ENCODE measurements at regions not wholly inside any gene's neighbourhood (a gene's known extent, or its start where the extent isn't known, plus 50 kb on each side); places are given as distances from the start of the nearest gene placed in this dataset.

DNA sequence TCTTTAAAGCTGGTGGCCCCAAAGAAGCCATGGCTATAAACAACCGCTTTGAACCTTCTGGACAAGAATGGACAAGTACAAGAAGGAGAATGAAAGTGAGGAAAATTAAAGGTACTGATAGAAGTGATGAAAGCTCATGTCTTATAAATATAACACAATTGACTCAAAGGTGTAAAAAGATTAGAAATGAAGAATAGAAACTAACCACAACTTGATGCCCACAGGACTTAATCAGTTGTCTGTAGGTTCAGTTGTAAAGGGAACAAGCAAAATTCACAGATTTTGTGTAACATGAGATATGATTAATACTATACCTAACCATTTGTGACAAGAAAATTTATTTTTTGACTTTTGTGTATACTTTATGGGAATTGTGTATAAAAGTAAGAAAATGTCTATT is 135.7 kb downstream of the NUP35 start:
- ChIA-PET CTCF (ENCODE audit: low intra/inter-chr PET ratio) (no interaction called here), POLR2A (no interaction called here)
- H3K9ac ChIP-seq (ENCODE audit: insufficient read depth in 1 of 2, low read depth in 2 of 2, low read length in 2 of 2), result no peak overlapping the region
- in situ Hi-C loops (cut with MboI) (no loop called here), intact Hi-C loops (cut with micrococcal nuclease) (no loop called here)
- peaks cover 3 to 9% of the 10 kb centered on the region in 2 experiments; a peak in 3 of 5 replicates for H3K27me3 ChIP-seq (ENCODE audit: control insufficient read depth in 2 of 2, insufficient read depth in 2 of 2, low read length in 2 of 2)
- H3K79me2 ChIP-seq (ENCODE audit: control insufficient read depth, insufficient read depth, low read length), result no peaks in the 10 kb centered on the region
- FAIRE-seq, result no peak
- no peaks in the 10 kb centered on the region for H3K36me3 ChIP-seq (ENCODE audit: control insufficient read depth, insufficient read depth, low read length)
- no peak overlapping the region for H3K27ac ChIP-seq (ENCODE audit: extremely low read depth, low read depth, low read length)
- no peak for DNase-seq (ENCODE audit: extremely low read depth in 1 of 4, low spot score in 3 of 4)
- no peaks in the 10 kb centered on the region for H3K9me1 ChIP-seq (ENCODE audit: control insufficient read depth, insufficient read depth, low read length)
- H3K4me1 ChIP-seq (replicated peaks in 1 of 2; ENCODE audit: control insufficient read depth in 2 of 2, insufficient read depth in 2 of 2, low read length in 2 of 2), result peaks cover 0 to 4% of the 10 kb centered on the region in 2 experiments; a peak in 1 of 5 replicates
- no peak for TF ChIP-seq SREBF1 (IDR thresholded peaks at IDR 0.05; ENCODE audit: borderline replicate concordance, low read depth, low read length)
- no peak for TF ChIP-seq PRMT5 (CRISPR knock-in tag; IDR thresholded peaks at IDR 0.05)
- no peak for TF ChIP-seq ZNF324 (CRISPR knock-in tag; IDR thresholded peaks at IDR 0.05)
- no peak for TF ChIP-seq XRCC5 (IDR thresholded peaks at IDR 0.05; ENCODE audit: low read depth, low read length)
- TF ChIP-seq CEBPB (tag; IDR thresholded peaks at IDR 0.05), result no peak
- no peak for TF ChIP-seq ZNF274 (IDR thresholded peaks at IDR 0.05; ENCODE audit: borderline replicate concordance, low read depth, low read length)
- TF ChIP-seq JUN (IDR thresholded peaks at IDR 0.05; ENCODE audit: borderline replicate concordance, low read depth, low read length), result no peak
- TF ChIP-seq JUN (CRISPR knock-in tag; IDR thresholded peaks at IDR 0.05; ENCODE audit: borderline replicate concordance), result no peak
- TF ChIP-seq CHD4 (IDR thresholded peaks at IDR 0.05; ENCODE audit: insufficient read depth, insufficient replicate concordance, low read depth, low read length, poor library complexity, severe bottlenecking), result no peak
- no peak for TF ChIP-seq FOXP1 (CRISPR knock-in tag; IDR thresholded peaks at IDR 0.05)
- TF ChIP-seq, protein P1, sequence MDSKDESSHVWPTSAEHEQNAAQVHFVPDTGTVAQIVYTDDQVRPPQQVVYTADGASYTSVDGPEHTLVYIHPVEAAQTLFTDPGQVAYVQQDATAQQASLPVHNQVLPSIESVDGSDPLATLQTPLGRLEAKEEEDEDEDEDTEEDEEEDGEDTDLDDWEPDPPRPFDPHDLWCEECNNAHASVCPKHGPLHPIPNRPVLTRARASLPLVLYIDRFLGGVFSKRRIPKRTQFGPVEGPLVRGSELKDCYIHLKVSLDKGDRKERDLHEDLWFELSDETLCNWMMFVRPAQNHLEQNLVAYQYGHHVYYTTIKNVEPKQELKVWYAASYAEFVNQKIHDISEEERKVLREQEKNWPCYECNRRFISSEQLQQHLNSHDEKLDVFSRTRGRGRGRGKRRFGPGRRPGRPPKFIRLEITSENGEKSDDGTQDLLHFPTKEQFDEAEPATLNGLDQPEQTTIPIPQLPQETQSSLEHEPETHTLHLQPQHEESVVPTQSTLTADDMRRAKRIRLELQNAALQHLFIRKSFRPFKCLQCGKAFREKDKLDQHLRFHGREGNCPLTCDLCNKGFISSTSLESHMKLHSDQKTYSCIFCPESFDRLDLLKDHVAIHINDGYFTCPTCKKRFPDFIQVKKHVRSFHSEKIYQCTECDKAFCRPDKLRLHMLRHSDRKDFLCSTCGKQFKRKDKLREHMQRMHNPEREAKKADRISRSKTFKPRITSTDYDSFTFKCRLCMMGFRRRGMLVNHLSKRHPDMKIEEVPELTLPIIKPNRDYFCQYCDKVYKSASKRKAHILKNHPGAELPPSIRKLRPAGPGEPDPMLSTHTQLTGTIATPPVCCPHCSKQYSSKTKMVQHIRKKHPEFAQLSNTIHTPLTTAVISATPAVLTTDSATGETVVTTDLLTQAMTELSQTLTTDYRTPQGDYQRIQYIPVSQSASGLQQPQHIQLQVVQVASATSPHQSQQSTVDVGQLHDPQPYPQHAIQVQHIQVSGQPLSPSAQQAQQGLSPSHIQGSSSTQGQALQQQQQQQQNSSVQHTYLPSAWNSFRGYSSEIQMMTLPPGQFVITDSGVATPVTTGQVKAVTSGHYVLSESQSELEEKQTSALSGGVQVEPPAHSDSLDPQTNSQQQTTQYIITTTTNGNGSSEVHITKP (IDR thresholded peaks at IDR 0.05; ENCODE audit: partially characterized antibody), result no peak
- TF ChIP-seq RBBP5 (IDR thresholded peaks at IDR 0.05; ENCODE audit: borderline replicate concordance, insufficient read depth, low read length, poor library complexity, severe bottlenecking), result no peak
- TF ChIP-seq, protein P2, sequence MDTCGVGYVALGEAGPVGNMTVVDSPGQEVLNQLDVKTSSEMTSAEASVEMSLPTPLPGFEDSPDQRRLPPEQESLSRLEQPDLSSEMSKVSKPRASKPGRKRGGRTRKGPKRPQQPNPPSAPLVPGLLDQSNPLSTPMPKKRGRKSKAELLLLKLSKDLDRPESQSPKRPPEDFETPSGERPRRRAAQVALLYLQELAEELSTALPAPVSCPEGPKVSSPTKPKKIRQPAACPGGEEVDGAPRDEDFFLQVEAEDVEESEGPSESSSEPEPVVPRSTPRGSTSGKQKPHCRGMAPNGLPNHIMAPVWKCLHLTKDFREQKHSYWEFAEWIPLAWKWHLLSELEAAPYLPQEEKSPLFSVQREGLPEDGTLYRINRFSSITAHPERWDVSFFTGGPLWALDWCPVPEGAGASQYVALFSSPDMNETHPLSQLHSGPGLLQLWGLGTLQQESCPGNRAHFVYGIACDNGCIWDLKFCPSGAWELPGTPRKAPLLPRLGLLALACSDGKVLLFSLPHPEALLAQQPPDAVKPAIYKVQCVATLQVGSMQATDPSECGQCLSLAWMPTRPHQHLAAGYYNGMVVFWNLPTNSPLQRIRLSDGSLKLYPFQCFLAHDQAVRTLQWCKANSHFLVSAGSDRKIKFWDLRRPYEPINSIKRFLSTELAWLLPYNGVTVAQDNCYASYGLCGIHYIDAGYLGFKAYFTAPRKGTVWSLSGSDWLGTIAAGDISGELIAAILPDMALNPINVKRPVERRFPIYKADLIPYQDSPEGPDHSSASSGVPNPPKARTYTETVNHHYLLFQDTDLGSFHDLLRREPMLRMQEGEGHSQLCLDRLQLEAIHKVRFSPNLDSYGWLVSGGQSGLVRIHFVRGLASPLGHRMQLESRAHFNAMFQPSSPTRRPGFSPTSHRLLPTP (IDR thresholded peaks at IDR 0.05; ENCODE audit: borderline replicate concordance, extremely low read depth, insufficient read length), result no peak
- TF ChIP-seq CHCHD3 (CRISPR knock-in tag; IDR thresholded peaks at IDR 0.05), result no peak
- TF ChIP-seq, protein P3, sequence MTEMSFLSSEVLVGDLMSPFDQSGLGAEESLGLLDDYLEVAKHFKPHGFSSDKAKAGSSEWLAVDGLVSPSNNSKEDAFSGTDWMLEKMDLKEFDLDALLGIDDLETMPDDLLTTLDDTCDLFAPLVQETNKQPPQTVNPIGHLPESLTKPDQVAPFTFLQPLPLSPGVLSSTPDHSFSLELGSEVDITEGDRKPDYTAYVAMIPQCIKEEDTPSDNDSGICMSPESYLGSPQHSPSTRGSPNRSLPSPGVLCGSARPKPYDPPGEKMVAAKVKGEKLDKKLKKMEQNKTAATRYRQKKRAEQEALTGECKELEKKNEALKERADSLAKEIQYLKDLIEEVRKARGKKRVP (CRISPR knock-in tag; IDR thresholded peaks at IDR 0.05), result no peak
- no peak overlapping the region for H2AFZ ChIP-seq (ENCODE audit: low read depth, low read length)
- no peak overlapping the region for H3K4me2 ChIP-seq (ENCODE audit: insufficient read depth, low read length)
- H3K4me3 ChIP-seq, result no peak overlapping the region
- 0% methylated on average over 1 of the region's 1 CpG for WGBS (ENCODE audit: insufficient coverage, low coverage, missing lambda C conversion rate)
- no peak for ATAC-seq
- no peaks in the 10 kb centered on the region for H4K20me1 ChIP-seq (replicated peaks; ENCODE audit: control insufficient read depth, insufficient read depth, low read length)
- H3K9me3 ChIP-seq (replicated peaks; ENCODE audit: control insufficient read depth, insufficient read depth, low read depth, low read length), result no peaks in the 10 kb centered on the region
- BruUV-seq (replicated peaks), result no TSS peak
